ENCODE measurements at regions not wholly inside any gene's neighbourhood (a gene's known extent, or its start where the extent isn't known, plus 50 kb on each side); places are given as distances from the start of the nearest gene placed in this dataset.
"Not testable (repeated sequence)": the region's sequence is repeated elsewhere in the genome, so short reads cannot be mapped to it uniquely, and the experiment has no call there.

GRCh38 chr4:29304595-29304994 lies 1415.6 kb upstream of the PCDH7 start:
- no peak for DNase-seq (ENCODE audit: low spot score)

- DNase-seq (ENCODE audit: low spot score) = no peak
These were observed 1412.9 kb upstream of the PCDH7 start for GRCh38 chr4:29307256-29307655.

DNA sequence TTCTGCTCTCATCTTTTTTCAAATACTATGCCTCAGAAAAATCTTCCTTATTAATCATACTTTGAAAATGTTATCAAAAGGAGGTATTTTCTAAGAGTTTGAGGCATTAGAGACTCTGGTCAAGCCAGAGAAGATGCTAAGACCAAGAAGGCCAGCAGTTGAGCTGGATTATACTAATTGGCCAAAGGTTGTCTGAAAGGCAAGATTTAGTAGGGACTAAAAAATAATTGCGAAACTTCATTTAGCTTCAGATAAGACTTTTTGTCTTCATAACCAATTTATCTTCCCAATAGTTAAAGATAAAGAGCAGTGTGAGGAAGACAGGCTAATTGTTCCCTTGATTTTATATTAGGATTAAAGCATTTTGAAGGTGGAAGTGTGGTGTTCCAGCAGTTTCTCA lies 1412.4 kb upstream of the PCDH7 start:
- no peak for DNase-seq (ENCODE audit: low spot score)

GRCh38 chr4:29309050-29309449 lies 1411.1 kb upstream of the PCDH7 start:
- DNase-seq (ENCODE audit: low spot score) = peak; percentile 83

DNA sequence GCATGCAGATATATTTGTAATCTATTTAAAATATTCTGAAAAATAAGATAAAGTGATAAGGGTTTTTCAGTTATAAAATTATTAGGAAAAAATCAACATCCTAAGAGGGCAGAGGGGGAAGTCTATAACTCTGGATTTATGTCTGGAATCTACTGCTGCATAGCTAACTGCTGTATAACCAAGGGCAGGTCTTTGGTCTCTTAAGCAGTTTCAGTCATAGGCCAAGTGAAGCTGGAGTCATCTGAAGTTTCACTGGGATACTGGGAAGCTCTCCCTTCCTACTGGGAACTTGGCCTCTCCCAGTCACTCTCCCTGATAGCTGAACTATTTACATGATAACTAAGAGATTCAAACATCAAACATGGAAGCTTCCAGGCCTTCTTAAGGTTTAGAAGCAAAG lies 1409.9 kb upstream of the PCDH7 start:
- DNase-seq (ENCODE audit: low spot score) = no peak

GRCh38 chr4:29311247-29311646 lies 1408.9 kb upstream of the PCDH7 start:
- DNase-seq (ENCODE audit: low spot score) = peak; percentile 59

DNA sequence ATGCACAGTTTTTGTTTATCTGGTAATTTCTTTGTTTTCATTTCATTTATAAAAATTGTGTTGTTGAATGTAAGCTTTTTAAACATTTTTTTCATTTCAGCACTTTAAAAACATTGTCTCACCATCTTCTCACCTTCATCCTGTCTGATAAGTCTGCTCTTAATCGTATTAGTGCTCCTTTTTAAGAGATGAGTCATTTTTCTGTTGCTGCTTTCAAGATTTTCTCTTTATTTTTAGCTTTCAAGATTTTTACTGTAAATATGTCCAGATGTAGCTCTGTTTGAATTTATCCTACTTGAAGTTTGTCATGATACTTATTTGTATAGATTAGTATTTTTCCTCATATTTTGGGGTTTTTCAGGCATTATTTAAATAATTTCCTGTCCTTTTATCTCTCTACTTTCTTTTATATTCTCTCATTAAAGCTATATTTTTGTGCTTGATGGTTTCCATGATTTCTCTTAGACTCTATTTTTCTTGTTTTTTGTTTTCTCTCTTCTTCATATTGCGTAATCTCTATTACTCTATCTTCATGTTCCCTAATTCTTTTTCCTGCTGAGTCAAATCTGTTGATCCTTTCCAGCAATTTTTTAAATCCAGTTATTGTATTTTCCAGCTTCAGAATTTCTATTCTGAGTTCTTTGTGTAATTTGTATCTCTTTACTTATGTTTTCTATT lies 1400.4 kb upstream of the PCDH7 start:
- no peak for DNase-seq (ENCODE audit: low spot score)

DNA sequence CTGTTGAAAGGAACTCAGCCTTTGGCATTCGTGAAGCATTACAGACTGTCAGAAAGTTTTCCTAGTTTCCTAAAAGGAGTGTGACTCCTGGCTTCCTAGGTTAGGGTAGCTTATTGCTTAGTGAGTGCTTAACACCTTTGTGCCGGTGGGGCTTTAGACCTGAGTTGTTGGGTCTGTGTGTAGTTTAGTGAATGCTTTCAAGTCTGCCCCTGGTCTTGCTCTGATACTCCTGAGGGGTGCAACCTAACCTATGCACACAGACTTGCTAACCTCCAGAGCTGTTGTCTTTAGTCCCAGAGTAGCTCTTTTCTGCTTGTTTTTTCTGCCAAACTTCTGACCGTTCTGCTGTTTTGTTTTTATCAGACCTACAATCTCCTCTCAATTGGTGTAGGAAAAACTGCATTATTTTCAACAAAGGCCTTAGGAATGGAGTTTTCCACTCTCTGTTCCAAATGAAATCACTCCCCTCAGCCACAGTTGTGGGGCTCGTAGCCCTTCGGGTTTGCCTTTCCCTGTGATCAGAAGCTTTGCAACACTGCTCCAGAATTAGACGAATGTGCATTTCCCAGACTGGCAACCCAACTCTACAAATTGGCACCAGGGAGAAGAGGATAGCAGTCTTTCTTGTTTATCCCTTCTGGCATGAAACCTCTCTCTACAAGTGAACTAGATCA lies 1399.1 kb upstream of the PCDH7 start:
- DNase-seq (ENCODE audit: low spot score) = no peak

GRCh38 chr4:29326004-29326403 lies 1394.2 kb upstream of the PCDH7 start:
- DNase-seq (ENCODE audit: low spot score) = no peak

DNA sequence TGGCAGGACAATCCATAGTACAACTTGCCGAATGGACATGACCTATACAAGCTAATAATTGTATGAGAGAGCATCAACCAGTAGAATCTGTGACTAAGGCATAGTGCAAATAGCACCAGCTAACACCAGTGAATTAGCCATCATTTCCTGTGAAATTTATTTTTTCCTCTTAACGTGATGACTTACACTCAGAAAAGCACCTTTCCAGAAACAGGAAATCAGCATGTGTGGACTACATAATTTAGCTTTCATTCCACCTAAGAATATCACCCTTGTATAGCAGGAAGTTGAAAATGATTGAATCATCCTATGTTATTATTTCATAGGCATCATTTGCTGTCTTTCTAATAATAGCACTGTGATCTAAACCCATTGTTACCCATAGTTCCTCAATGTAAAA lies 1393.4 kb upstream of the PCDH7 start:
- DNase-seq (ENCODE audit: low spot score) = peak; percentile 99

DNA sequence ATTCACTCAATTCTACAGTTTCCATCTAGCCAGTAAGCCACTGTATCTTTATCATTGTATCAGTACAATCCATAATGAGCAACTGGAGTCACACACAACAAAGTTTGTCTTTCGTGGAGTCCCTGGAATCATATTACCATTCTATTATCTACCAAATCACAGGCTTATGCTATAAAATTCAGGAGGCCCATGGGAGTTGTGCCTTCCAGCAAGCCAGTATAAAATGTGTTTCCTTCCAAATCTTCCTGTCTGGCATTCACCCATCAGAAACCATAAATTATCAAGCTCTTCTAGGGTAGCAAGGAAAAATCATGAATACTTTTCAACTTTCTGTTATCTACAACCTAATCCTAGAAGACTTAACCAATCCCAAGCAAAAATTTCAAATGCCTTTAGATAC lies 1383.3 kb upstream of the PCDH7 start:
- no peak for DNase-seq (ENCODE audit: low spot score)

- no peak for DNase-seq (ENCODE audit: low spot score)
These were observed 1347.2 kb upstream of the PCDH7 start for GRCh38 chr4:29372971-29373370.

- no peak for DNase-seq (ENCODE audit: low spot score)
These were observed 1344.5 kb upstream of the PCDH7 start for GRCh38 chr4:29375716-29376115.

DNA sequence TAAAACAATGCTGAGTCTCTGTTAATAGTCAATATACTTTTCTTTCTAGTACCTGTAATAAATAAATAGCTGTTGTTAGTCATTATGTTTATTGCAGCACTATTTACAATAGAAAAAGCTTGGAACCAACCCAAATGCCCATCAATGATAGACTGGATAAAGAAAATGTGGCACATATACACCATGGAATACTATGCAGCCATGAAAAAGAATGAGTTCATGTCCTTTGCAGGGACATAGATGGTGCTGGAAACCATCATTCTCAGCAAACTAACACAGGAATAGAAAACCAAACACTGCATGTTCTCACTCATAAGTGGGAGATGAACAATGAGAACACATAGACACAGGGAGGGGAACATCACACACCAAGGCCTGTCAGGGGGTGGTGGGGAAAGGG lies 1341.9 kb upstream of the PCDH7 start:
- not testable (repeated sequence) for DNase-seq (ENCODE audit: low spot score)

- no peak for DNase-seq (ENCODE audit: low spot score)
These were observed 1329.2 kb upstream of the PCDH7 start for GRCh38 chr4:29390921-29391320.

DNA sequence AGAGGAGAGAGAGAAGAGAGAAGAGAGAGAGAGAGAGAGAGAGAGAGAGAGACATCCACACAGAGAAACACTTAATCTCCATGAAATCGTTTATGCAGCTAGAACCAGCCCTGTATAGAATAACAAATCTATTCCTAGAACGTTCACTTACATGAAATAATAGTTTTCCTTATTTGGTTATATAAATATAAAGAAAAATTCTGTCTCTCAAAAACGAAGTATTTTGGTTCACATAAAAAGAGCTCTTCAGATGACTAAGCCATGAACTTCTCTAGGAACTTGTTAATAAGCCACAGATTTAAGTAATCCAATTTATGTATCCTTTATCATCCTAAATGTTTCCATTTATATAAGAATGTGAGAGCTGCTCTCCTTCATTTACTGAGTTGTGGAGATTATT lies 1315.1 kb upstream of the PCDH7 start:
- DNase-seq (ENCODE audit: low spot score) = no peak

DNA sequence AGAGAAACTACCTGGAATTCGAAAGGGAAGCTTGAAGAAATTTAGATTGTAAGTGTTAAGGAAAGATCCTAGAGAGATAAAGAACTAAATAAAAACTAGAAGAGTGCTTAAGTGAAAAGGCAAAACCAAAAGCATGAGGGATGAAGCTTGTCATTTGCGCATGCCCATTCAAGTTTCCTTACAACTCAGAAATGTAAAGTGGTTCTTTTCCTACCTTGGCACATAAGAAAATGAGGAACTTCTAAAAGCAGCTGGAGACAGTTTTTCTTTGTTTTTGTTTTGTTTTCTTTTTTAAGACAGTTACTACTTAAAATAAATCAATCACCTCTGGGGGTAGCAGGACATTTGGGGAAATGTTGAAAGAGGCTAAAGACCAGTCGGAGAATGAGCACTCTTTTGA lies 1304.4 kb upstream of the PCDH7 start:
- no peak for DNase-seq (ENCODE audit: low spot score)

DNA sequence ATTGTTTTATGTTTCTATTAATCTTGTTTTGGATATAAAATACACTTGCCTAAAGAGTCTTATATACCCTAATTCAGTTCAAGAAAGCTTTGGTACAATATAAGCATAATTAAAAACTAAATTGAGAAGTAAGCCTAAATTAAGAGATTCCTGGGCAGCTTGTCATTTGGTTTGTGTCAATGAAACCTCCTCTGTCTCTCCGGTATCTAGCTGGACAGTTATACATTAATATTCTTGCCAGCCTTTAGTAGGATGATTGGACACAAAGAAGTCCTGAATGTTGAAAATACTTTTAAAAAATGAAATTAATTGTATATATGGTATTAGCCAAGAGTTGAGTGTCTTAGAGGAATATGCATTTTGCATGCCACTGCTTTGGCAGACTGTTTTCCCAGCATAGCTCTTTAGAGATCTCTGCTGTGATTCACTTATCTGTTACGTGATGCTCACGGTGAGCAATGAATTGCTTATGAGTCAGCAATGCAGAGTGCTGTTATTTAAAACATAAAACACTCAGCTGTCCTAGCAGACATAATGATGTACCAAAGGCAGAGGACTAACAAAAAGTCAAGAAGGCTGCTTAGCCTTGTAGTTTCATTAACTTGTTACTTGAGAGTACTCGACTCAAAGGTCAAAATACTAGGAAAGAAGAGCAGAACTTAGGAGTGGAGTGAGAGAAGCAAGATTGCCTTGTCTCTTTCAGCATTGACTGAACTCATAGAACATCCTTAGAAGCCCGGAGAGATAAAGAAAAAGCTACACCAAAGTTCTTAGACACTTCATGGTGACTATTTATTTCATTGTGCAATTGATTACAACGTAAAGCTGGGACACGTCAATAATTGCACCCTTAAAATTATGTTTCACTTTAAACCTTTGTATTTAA lies 1296.1 kb upstream of the PCDH7 start:
- DNase-seq (ENCODE audit: low spot score) = peak; percentile 47

DNA sequence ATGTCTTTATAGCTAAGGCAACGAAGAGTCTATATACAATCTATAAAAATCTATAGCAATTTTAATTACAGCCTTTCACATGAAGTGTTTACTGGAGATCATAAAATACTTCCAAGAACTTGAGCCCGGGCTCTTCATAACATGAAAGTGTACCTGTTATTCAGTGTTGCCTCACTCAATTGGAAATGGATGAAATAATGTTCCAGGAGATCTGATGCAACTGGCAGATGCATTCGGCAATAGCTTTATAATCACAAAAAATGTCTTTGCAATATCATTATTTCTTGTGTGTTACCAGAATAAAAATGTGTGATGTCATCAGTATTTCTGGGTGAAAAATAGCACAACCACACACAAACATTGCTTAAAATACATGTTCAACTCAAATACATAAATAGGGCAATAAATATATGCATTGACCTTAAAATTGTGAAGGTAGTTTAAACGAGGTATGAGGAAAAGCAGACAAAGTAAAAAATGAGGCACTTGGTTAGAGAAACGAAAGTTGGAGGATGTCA lies 1266.8 kb upstream of the PCDH7 start:
- no peak for DNase-seq (ENCODE audit: low spot score)

DNA sequence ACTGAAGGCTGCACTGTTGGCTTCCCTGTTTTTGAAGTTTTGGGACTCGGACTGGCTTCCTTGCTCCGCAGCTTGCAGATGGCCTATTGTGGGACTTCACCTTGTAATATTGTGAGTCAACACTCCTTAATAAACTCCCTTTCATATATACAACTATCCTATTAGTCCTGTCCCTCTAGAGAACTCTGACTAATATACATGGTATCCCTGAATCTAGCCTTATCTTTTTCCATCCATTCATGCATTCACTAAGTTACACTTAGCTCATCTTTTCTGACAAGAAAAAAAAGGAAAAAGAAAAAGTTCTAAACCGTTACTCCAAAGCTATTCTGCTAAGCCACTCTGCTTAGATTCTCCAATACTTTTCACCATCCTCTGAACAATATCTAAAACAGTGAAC lies 1260.2 kb upstream of the PCDH7 start:
- DNase-seq (ENCODE audit: low spot score) = no peak

- no peak for DNase-seq (ENCODE audit: low spot score)
These were observed 1253.0 kb upstream of the PCDH7 start for GRCh38 chr4:29467044-29467717.

Data from kidney capillary endothelial cell (primary cell).